Fibroblast of mammary gland (primary cell): ENCODE measurements at regions not wholly inside any gene's neighbourhood (a gene's known extent, or its start where the extent isn't known, plus 50 kb on each side); places are given as distances from the start of the nearest gene placed in this dataset.
"Not testable (repeated sequence)": the region's sequence is repeated elsewhere in the genome, so short reads cannot be mapped to it uniquely, and the experiment has no call there.

Experiments used
- DNase-seq: peaks from one replicate; pipeline ENCODE4 v3.0.0-alpha.2; 2010; ENCODE audit warnings: low read depth
- H3K4me3 ChIP-seq: 2 replicates; pipeline ENCODE4 v1.5.1; 2011; ENCODE audit warnings: low read depth, mild to moderate bottlenecking, low read length, moderate library complexity; ENCODE audit not compliant: control insufficient read depth
- CTCF ChIP-seq: conservative IDR thresholded peaks from 2 replicates; pipeline ENCODE4 v1.5.1; 2011; ENCODE audit warnings: low read depth, low read length, inconsistent platforms; ENCODE audit not compliant: control insufficient read depth, insufficient read depth

- DNase-seq: no peak
- no peak for TF ChIP-seq CTCF
- H3K4me3 ChIP-seq: no peak overlapping the region
Measured at GRCh38 chr15:50857763-50858162, 50.7 kb upstream of the AP4E1 start.

GRCh38 chr15:50854601-50855490 lies 53.6 kb upstream of the AP4E1 start:
- DNase-seq: no peak
- H3K4me3 ChIP-seq: no peak overlapping the region
- TF ChIP-seq CTCF: no peak

GRCh38 chr15:50850003-50850402 lies 58.5 kb upstream of the AP4E1 start:
- TF ChIP-seq CTCF: no peak
- H3K4me3 ChIP-seq: no peak overlapping the region
- no peak for DNase-seq

GRCh38 chr15:50848349-50848748 lies 60.1 kb upstream of the AP4E1 start:
- no peak for DNase-seq
- no peak for TF ChIP-seq CTCF
- H3K4me3 ChIP-seq: no peak overlapping the region

GRCh38 chr15:50845181-50845580 lies 63.3 kb upstream of the AP4E1 start:
- DNase-seq, H3K4me3 ChIP-seq: not testable (repeated sequence)

GRCh38 chr15:50840520-50840919 lies 68.0 kb upstream of the AP4E1 start:
- no peak for TF ChIP-seq CTCF
- no peak overlapping the region for H3K4me3 ChIP-seq
- no peak for DNase-seq

GRCh38 chr15:50837256-50837770 lies 71.2 kb upstream of the AP4E1 start:
- no peak overlapping the region for H3K4me3 ChIP-seq
- no peak for DNase-seq
- TF ChIP-seq CTCF: no peak
